Coronary artery (tissue), 2 donors: ENCODE measurements at regions not wholly inside any gene's neighbourhood (a gene's known extent, or its start where the extent isn't known, plus 50 kb on each side); places are given as distances from the start of the nearest gene placed in this dataset.

Experiments
- DNase-seq: peaks from one replicate; pipeline ENCODE4 v3.0.0-alpha.2; 2017; ENCODE audit warnings: low spot score
- H3K27ac ChIP-seq, 2 donors: fragments of 200-600 bp; sonication (generic); one replicate each; pipeline ENCODE4 v1.5.1; 2016 to 2019
- H3K4me3 ChIP-seq: fragments of 200-600 bp; sonication (generic); 2 replicates; pipeline ENCODE4 v1.5.1; 2016; ENCODE audit warnings: mild to moderate bottlenecking, moderate library complexity
- CTCF ChIP-seq: fragments of 200-600 bp; sonication (generic); IDR thresholded peaks from one replicate; pipeline ENCODE4 v1.5.1; 2019; ENCODE audit warnings: antibody characterized with exemption

- no peak overlapping the region for H3K27ac ChIP-seq
- TF ChIP-seq CTCF = no peak
- no peak overlapping the region for H3K4me3 ChIP-seq
- no peak for DNase-seq
These were observed 108.3 kb upstream of the CNTNAP2 start for GRCh38 chr7:146008293-146008692.

- Histone ChIP-seq H3K27ac (no peak overlapping the region), H3K4me3 (no peak overlapping the region)
- no peak for TF ChIP-seq CTCF
- no peak for DNase-seq
These were observed 111.8 kb upstream of the CNTNAP2 start for GRCh38 chr7:146004805-146005204.

GRCh38 chr7:146002431-146003078 is 114.0 kb upstream of the CNTNAP2 start:
- no peak overlapping the region for H3K4me3 ChIP-seq
- H3K27ac ChIP-seq = no peak overlapping the region
- no peak for DNase-seq
- no peak for TF ChIP-seq CTCF

- Histone ChIP-seq H3K27ac (no peak overlapping the region), H3K4me3 (no peak overlapping the region)
- DNase-seq = no peak
- no peak for TF ChIP-seq CTCF
These were observed 114.6 kb upstream of the CNTNAP2 start for GRCh38 chr7:146002008-146002407.

- Histone ChIP-seq H3K27ac (no peak overlapping the region), H3K4me3 (no peak overlapping the region)
- TF ChIP-seq CTCF = no peak
- DNase-seq = no peak
These were observed 115.7 kb upstream of the CNTNAP2 start for GRCh38 chr7:146000882-146001281.

GRCh38 chr7:145989469-145989868 is 127.1 kb upstream of the CNTNAP2 start:
- no peak overlapping the region for H3K27ac ChIP-seq
- no peak for DNase-seq
- TF ChIP-seq CTCF = no peak
- H3K4me3 ChIP-seq = no peak overlapping the region

- Histone ChIP-seq H3K27ac (no peak overlapping the region), H3K4me3 (no peak overlapping the region)
- no peak for DNase-seq
- TF ChIP-seq CTCF = no peak
These were observed 130.2 kb upstream of the CNTNAP2 start for GRCh38 chr7:145986248-145986874.
